ENCODE measurements at regions not wholly inside any gene's neighbourhood (a gene's known extent, or its start where the extent isn't known, plus 50 kb on each side); places are given as distances from the start of the nearest gene placed in this dataset.

GRCh38 chr10:111750165-111750849, 433.3 kb downstream of the GPAM start:
- ATAC-seq (ENCODE audit: low read depth) = no peak
- Histone ChIP-seq H3K9me3 (ENCODE audit: control insufficient read depth, insufficient read depth, low read length) (no peaks in the 10 kb centered on the region), H4K91ac (ENCODE audit: insufficient read depth, low read depth, low read length) (no peak overlapping the region), H3K79me1 (ENCODE audit: low read depth in 1 of 2, low read length in 2 of 2) (no peaks in the 10 kb centered on the region), H3K56ac (ENCODE audit: extremely low read depth, insufficient read depth, low read length) (no peak overlapping the region), H3K9me1 (ENCODE audit: insufficient read depth, low read length) (no peaks in the 10 kb centered on the region), H2AK9ac (replicated peaks; ENCODE audit: low read depth, low read length, poor library complexity) (no peak overlapping the region), H4K20me1 (ENCODE audit: insufficient read depth, low read length) (no peaks in the 10 kb centered on the region), H3K4ac (ENCODE audit: low read depth, low read length) (no peak overlapping the region), H2BK15ac (ENCODE audit: low read depth, low read length) (no peak overlapping the region), H2AK5ac (ENCODE audit: low read depth, low read length) (no peak overlapping the region), H3K23ac (ENCODE audit: low read depth, low read length) (no peak overlapping the region), H2BK5ac (ENCODE audit: low read depth, low read length, poor library complexity, severe bottlenecking) (no peak overlapping the region), H4K8ac (ENCODE audit: low read depth in 2 of 2, low read length in 2 of 2) (no peak overlapping the region), H3K27ac (ENCODE audit: insufficient read depth, low read length) (no peak overlapping the region), H4K5ac (ENCODE audit: low read depth, low read length) (no peak overlapping the region), H3K18ac (ENCODE audit: low read depth, low read length) (no peak overlapping the region), H3K4me2 (ENCODE audit: low read depth, low read length) (no peak overlapping the region), H2AFZ (replicated peaks; ENCODE audit: low read length, poor library complexity) (no peak overlapping the region), H3K36me3 (ENCODE audit: control insufficient read depth, insufficient read depth, low read length) (no peaks in the 10 kb centered on the region), H2BK20ac (ENCODE audit: low read depth, low read length) (no peak overlapping the region), H2BK120ac (ENCODE audit: low read depth, low read length) (no peak overlapping the region), H3K4me1 (ENCODE audit: control insufficient read depth, insufficient read depth, low read length) (no peaks in the 10 kb centered on the region), H3K27me3 (ENCODE audit: control insufficient read depth, insufficient read depth, low read length) (no peaks in the 10 kb centered on the region), H3K4me3 (ENCODE audit: insufficient read depth, low read depth, low read length) (no peak overlapping the region), H3K14ac (replicated peaks; ENCODE audit: low read depth, low read length) (no peak overlapping the region), H3K9ac (ENCODE audit: low read depth, low read length) (no peak overlapping the region)
- no TSS peak for BruUV-seq (replicated peaks)
- TF ChIP-seq RCOR1 (IDR thresholded peaks at IDR 0.05; ENCODE audit: insufficient replicate concordance, low read length) (no peak), CHD1 (IDR thresholded peaks at IDR 0.05; ENCODE audit: low read depth, low read length) (no peak), SMC3 (IDR thresholded peaks at IDR 0.05; ENCODE audit: low read depth, low read length) (no peak), MAFK (IDR thresholded peaks at IDR 0.05; ENCODE audit: low read depth, low read length) (no peak), FOS (IDR thresholded peaks at IDR 0.05; ENCODE audit: low read depth, low read length) (no peak), BHLHE40 (IDR thresholded peaks at IDR 0.05; ENCODE audit: low read depth, low read length) (no peak)
- TF ChIP-seq, protein P1, sequence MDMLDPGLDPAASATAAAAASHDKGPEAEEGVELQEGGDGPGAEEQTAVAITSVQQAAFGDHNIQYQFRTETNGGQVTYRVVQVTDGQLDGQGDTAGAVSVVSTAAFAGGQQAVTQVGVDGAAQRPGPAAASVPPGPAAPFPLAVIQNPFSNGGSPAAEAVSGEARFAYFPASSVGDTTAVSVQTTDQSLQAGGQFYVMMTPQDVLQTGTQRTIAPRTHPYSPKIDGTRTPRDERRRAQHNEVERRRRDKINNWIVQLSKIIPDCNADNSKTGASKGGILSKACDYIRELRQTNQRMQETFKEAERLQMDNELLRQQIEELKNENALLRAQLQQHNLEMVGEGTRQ (IDR thresholded peaks at IDR 0.05; ENCODE audit: low read depth, low read length) = no peak
- in situ Hi-C loops (cut with MboI; ENCODE audit: low sequenced_read_pairs) = no loop called here
- intact Hi-C loops (cut with micrococcal nuclease) = no loop called here
- POLR2A ChIA-PET (ENCODE audit: unreplicated experiment) = no interaction called here
- no CpG with 5 or more reads among the region's 2 CpGs for WGBS, 2 experiments (ENCODE audit: extremely low coverage in 2 of 2, insufficient read length in 1 of 2)
- CTCF ChIA-PET = no interaction called here
- dilution Hi-C loops (cut with HindIII; ENCODE audit: low sequenced_read_pairs, unreplicated experiment) = no loop called here
- no peak for DNase-seq
